Activated CD4-positive, CD25-positive, alpha-beta regulatory T cell treated with anti-CD3 and anti-CD28 coated beads, Interleukin-2, amount 50 U/mL, for 72 hours (primary cell): ENCODE measurements at regions not wholly inside any gene's neighbourhood (a gene's known extent, or its start where the extent isn't known, plus 50 kb on each side); places are given as distances from the start of the nearest gene placed in this dataset.
"Not testable (repeated sequence)": the region's sequence is repeated elsewhere in the genome, so short reads cannot be mapped to it uniquely, and the experiment has no call there.

ENCODE experiments used
- DNase-seq: peaks from one replicate; pipeline ENCODE4 v3.0.0; 2021

DNA sequence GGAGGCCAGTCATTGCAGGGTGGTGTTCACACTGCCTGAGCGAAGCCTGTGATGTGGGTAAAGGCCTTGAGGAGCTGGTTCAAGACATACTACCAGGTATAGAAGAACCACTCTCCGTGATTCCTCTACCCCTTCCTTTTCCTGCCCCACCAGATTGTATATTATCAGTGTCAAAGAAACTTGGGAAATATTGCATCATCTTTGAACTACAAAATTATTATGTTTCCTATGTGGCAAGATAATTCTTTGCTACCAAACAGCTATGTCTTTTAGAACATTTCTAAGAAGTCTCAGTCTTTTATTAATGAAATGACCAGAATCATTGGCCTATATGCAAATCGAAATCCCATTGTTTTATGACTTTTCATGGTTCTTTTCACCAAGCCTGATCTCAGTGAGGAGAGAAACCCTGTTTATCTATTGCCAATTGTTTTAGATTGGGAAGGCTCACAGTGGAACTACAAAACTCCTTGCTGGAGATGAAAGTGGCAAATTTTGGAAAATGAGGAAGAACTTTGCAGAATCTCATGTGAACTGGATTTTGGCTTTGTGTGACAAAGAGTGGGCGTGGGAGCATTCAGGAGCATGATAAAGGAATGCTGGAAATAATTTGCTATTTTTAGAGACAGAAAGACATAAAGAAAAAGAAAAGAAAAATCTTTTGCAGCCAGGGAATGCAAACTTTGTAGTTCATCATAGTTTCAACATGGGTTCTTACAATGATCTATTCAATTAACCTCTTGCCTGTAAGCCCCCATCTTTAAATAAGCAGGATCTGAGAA lies 286.9 kb downstream of the INSIG2 start:
- DNase-seq: no peak

- no peak for DNase-seq
These were observed 284.9 kb downstream of the INSIG2 start for GRCh38 chr2:118372886-118373830.

DNA sequence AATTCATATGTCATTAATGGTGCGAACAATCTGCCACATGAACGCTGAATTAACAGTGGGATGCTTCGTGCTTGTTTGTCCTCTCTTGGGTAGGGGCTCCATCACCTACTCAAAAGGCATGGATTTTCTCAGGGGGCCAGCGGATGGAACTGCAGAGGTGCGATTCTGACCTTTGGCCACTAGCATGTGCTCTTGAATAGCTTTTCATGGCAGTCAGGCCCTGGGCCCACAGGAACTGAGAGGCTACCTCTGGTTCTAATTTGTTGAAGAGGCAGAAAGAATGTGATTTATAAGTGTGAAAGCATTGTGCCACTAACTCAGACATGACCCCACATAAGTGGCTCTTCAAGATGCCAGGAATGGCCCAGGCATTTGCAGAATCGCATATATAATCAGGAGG lies 283.2 kb downstream of the INSIG2 start:
- no peak for DNase-seq

DNA sequence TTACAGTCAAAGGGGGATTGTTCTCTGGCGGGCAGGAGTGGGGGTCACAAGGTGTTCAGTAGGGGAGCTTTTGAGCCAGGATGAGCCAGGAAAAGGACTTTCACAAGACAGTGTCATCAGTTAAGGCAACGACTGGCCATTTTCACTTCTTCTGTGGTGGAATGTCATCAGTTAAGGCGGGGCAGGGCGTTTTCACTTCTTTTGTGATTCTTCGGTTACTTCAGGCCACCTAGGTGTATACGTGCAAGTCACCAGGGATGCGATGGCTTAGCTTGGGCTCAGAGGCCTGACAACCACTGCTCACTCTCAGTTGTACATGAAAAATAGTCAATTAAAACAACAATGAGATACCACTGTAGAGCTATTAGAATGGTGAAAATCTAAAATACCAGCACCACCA lies 281.2 kb downstream of the INSIG2 start:
- not testable (repeated sequence) for DNase-seq

GRCh38 chr2:118363604-118364003 lies 275.3 kb downstream of the INSIG2 start:
- DNase-seq: no peak

DNA sequence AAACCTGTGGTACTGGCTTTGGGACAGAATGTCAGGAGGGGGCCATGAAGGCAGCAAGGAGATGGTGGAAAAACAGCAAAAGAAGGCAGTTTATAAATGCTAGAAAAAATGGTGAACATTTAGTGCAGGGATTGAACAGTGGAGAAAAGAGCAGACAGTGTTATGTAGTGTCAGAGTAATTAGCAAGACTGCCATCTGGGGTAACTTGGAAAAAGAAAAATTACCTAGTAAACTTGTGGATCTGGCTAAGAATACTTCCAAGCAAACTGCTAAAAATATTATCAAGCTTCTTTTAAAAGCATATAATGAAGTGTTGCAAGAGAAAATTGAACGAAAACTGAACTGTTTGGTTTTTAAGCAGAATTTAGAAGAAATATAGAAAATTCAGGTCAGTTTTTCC lies 267.8 kb downstream of the INSIG2 start:
- no peak for DNase-seq

DNA sequence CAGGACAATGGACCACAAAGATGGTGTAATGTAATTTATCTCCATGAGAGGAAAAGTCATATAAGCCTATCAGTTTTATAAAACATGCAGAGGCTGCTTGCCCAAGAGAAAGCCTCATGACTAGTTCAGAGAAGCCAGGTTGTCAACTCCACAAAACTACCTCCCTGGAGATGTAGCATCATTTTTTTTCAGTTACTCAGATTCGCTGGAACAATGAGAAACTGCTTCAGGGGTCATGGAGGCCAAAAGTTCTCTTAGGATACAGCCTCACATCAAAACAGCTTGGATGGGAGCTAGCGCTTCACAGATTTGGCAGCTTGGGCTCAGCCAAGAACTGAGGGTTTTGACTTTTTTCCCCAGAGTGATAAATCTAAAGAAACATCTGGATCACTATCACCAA lies 263.5 kb downstream of the INSIG2 start:
- DNase-seq: no peak

DNA sequence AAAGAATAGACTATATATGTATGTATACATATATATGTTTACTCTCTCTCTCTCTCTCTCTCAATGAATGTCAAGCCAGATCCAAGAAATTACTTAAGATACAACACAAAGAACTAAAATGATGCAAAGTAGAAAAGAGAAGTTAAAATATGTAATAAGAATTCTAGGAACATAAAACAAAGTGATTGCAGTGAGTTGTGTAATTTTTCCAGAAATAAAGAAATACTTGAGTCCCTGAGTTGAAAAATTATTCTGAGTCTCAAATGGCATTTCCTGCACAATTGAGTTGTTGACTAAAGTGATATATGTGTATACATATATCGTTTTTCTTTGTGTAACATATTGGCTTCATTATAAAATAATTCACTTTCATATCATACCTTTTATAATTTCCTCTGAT lies 262.4 kb downstream of the INSIG2 start:
- DNase-seq: no peak

- DNase-seq: no peak
These were observed 261.1 kb downstream of the INSIG2 start for GRCh38 chr2:118349365-118349764.

GRCh38 chr2:118348380-118349034 lies 260.2 kb downstream of the INSIG2 start:
- no peak for DNase-seq

GRCh38 chr2:118345465-118345864 lies 257.2 kb downstream of the INSIG2 start:
- DNase-seq: no peak

GRCh38 chr2:118340103-118340502 lies 251.8 kb downstream of the INSIG2 start:
- DNase-seq: no peak

- no peak for DNase-seq
These were observed 251.1 kb downstream of the INSIG2 start for GRCh38 chr2:118339386-118339785.

DNA sequence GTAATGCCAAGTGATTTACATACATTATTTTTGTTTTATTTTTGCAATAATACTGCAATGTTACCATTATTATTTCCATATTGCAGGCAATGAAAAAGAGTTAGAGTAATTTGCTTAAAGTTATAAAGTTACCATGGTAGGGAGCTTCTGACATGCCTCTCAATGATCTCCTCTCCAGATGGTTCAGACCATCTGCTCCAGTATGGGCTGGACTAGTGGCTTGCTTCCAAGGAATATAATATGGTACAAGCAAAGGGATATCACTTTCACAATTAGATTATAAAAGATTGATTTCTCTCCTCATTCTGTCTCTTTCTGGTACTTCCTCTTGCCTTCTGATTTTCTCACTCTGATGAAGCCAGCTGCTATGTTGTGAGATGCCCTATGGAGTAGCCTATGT lies 245.4 kb downstream of the INSIG2 start:
- DNase-seq: no peak

GRCh38 chr2:118325321-118325955 lies 237.2 kb downstream of the INSIG2 start:
- no peak for DNase-seq

GRCh38 chr2:118322406-118322805 lies 234.1 kb downstream of the INSIG2 start:
- no peak for DNase-seq

GRCh38 chr2:118321432-118322105 lies 233.3 kb downstream of the INSIG2 start:
- DNase-seq: no peak

- no peak for DNase-seq
These were observed 232.4 kb downstream of the INSIG2 start for GRCh38 chr2:118320658-118321057.

GRCh38 chr2:118320196-118320595 lies 231.9 kb downstream of the INSIG2 start:
- no peak for DNase-seq

DNA sequence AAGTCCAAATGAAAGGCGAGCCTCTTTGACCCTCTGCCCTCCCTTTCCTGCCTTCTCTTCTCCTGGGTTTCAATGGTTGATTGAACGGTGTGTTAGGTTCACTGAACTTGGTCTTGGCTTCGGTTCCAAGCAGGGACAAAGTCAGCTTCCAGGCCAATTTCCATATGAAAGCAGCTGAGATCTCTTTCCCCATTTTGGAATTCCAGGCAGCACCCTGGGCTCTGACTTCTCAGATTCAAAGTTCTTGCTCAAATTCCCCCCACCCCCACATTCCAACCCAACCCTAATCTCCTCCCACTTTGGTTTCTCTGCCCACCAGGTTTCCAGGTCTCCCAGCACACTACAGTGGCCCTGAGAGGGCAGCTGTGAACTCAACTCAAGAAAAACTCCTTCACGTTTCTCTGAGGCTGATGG lies 231.0 kb downstream of the INSIG2 start:
- DNase-seq: no peak

DNA sequence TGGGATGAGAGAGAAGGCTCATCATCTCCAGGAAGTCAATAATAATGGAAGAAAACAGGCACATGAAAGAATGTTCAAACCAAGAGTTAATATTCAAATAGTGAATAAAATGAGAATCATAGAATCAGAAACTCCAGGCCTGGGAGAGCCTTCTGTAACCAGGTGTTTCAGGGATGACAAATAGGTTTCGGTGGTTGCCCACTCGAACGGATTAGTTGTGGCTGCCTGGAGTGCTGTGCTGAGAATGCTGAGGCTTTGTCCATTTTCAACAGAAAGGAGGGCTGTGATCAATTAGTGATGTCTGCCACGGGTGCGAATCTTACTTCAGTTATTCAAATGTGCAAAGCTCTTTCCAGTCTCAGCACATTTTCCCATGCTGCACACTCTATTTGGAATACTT lies 227.3 kb downstream of the INSIG2 start:
- DNase-seq: no peak
